ENCODE measurements at regions not wholly inside any gene's neighbourhood (a gene's known extent, or its start where the extent isn't known, plus 50 kb on each side); places are given as distances from the start of the nearest gene placed in this dataset.

GRCh38 chr1:222967466-222968240 lies 152.8 kb downstream of the DISP1 start:
- H3K4me3 Mint-ChIP-seq (ENCODE audit: low read depth, unreplicated experiment) = no peak overlapping the region
- no peaks in the 10 kb centered on the region for H3K27me3 Mint-ChIP-seq (ENCODE audit: unreplicated experiment)
- intact Hi-C loops (cut with micrococcal nuclease; ENCODE audit: unreplicated experiment) = no loop called here
- no peak for DNase-seq
- H3K36me3 Mint-ChIP-seq (ENCODE audit: insufficient read depth, unreplicated experiment) = no peaks in the 10 kb centered on the region
- no peak overlapping the region for H3K27ac Mint-ChIP-seq (ENCODE audit: unreplicated experiment)
- no peak for TF ChIP-seq CTCF (IDR thresholded peaks at IDR 0.05; ENCODE audit: unreplicated experiment)
- no peaks in the 10 kb centered on the region for H3K9me3 Mint-ChIP-seq (ENCODE audit: low read depth, unreplicated experiment)
- no peaks in the 10 kb centered on the region for H3K4me1 Mint-ChIP-seq (ENCODE audit: low read depth, unreplicated experiment)
- BruUV-seq (replicated peaks) = no TSS peak
- CTCF ChIA-PET = interaction anchor here (1.0 kb wide), 1 partner anchor 17 kb away, joined by 3 read pairs; no protein-coding TSS in a partner anchor

GRCh38 chr1:222970040-222970439 lies 155.2 kb downstream of the DISP1 start:
- CTCF ChIA-PET = no interaction called here
- no peak for TF ChIP-seq CTCF (IDR thresholded peaks at IDR 0.05; ENCODE audit: unreplicated experiment)
- H3K9me3 Mint-ChIP-seq (ENCODE audit: low read depth, unreplicated experiment) = no peaks in the 10 kb centered on the region
- H3K36me3 Mint-ChIP-seq (ENCODE audit: insufficient read depth, unreplicated experiment) = no peaks in the 10 kb centered on the region
- no peaks in the 10 kb centered on the region for H3K4me1 Mint-ChIP-seq (ENCODE audit: low read depth, unreplicated experiment)
- BruUV-seq (replicated peaks) = no TSS peak
- H3K4me3 Mint-ChIP-seq (ENCODE audit: low read depth, unreplicated experiment) = no peak overlapping the region
- H3K27ac Mint-ChIP-seq (ENCODE audit: unreplicated experiment) = no peak overlapping the region
- H3K27me3 Mint-ChIP-seq (ENCODE audit: unreplicated experiment) = no peaks in the 10 kb centered on the region
- intact Hi-C loops (cut with micrococcal nuclease; ENCODE audit: unreplicated experiment) = no loop called here
- DNase-seq = no peak

- BruUV-seq (replicated peaks) = no TSS peak
- no peaks in the 10 kb centered on the region for H3K9me3 Mint-ChIP-seq (ENCODE audit: low read depth, unreplicated experiment)
- H3K36me3 Mint-ChIP-seq (ENCODE audit: insufficient read depth, unreplicated experiment) = no peaks in the 10 kb centered on the region
- TF ChIP-seq CTCF (IDR thresholded peaks at IDR 0.05; ENCODE audit: unreplicated experiment) = no peak
- H3K27me3 Mint-ChIP-seq (ENCODE audit: unreplicated experiment) = no peaks in the 10 kb centered on the region
- DNase-seq = no peak
- H3K27ac Mint-ChIP-seq (ENCODE audit: unreplicated experiment) = no peak overlapping the region
- no peak overlapping the region for H3K4me3 Mint-ChIP-seq (ENCODE audit: low read depth, unreplicated experiment)
- CTCF ChIA-PET = no interaction called here
- intact Hi-C loops (cut with micrococcal nuclease; ENCODE audit: unreplicated experiment) = no loop called here
- no peaks in the 10 kb centered on the region for H3K4me1 Mint-ChIP-seq (ENCODE audit: low read depth, unreplicated experiment)
Measured at GRCh38 chr1:222970711-222971110, 155.9 kb downstream of the DISP1 start.

- Mint-ChIP-seq H3K9me3 (ENCODE audit: low read depth, unreplicated experiment) (no peaks in the 10 kb centered on the region), H3K36me3 (ENCODE audit: insufficient read depth, unreplicated experiment) (no peaks in the 10 kb centered on the region), H3K4me1 (ENCODE audit: low read depth, unreplicated experiment) (no peaks in the 10 kb centered on the region), H3K27ac (ENCODE audit: unreplicated experiment) (no peak overlapping the region), H3K27me3 (ENCODE audit: unreplicated experiment) (no peaks in the 10 kb centered on the region), H3K4me3 (ENCODE audit: low read depth, unreplicated experiment) (no peak overlapping the region)
- BruUV-seq (replicated peaks) = no TSS peak
- TF ChIP-seq CTCF (IDR thresholded peaks at IDR 0.05; ENCODE audit: unreplicated experiment) = no peak
- intact Hi-C loops (cut with micrococcal nuclease; ENCODE audit: unreplicated experiment) = no loop called here
- CTCF ChIA-PET = no interaction called here
- no peak for DNase-seq
Measured at GRCh38 chr1:222971146-222971545, 156.3 kb downstream of the DISP1 start.
